ENCODE measurements at regions not wholly inside any gene's neighbourhood (a gene's known extent, or its start where the extent isn't known, plus 50 kb on each side); places are given as distances from the start of the nearest gene placed in this dataset.

DNA sequence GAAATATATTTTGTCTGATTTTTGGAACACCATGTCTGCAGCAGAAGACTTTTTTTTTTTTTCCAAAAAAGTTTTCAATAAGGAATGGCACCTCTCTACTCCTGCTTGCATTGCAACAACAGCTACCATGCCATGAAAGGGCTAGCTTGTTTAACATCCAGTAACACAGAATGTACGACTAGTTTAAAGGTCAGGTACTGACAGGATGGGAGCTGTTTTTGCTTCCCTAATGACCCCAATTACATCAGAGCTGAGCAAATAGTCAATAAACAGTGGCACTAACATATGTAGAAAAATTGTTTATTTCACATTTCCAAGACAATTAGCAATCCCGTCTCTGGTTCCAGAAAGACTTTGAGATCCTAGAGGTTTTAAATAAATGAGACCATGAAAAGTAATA, 693.8 kb downstream of the NR2F1-AS1 start:
- TF ChIP-seq, protein P1, sequence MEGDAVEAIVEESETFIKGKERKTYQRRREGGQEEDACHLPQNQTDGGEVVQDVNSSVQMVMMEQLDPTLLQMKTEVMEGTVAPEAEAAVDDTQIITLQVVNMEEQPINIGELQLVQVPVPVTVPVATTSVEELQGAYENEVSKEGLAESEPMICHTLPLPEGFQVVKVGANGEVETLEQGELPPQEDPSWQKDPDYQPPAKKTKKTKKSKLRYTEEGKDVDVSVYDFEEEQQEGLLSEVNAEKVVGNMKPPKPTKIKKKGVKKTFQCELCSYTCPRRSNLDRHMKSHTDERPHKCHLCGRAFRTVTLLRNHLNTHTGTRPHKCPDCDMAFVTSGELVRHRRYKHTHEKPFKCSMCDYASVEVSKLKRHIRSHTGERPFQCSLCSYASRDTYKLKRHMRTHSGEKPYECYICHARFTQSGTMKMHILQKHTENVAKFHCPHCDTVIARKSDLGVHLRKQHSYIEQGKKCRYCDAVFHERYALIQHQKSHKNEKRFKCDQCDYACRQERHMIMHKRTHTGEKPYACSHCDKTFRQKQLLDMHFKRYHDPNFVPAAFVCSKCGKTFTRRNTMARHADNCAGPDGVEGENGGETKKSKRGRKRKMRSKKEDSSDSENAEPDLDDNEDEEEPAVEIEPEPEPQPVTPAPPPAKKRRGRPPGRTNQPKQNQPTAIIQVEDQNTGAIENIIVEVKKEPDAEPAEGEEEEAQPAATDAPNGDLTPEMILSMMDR (IDR thresholded peaks at IDR 0.05): no peak
- TF ChIP-seq POLR2A (IDR thresholded peaks at IDR 0.05): no peak

Data from thyroid gland (tissue), 4 donors.